ENCODE measurements at regions not wholly inside any gene's neighbourhood (a gene's known extent, or its start where the extent isn't known, plus 50 kb on each side); places are given as distances from the start of the nearest gene placed in this dataset.

GRCh38 chr12:13425766-13426165 is 229.2 kb downstream of the EMP1 start:
- no peaks in the 10 kb centered on the region for H3K27me3 ChIP-seq
- H3K27ac ChIP-seq: no peak overlapping the region
- no peak for DNase-seq
- TF ChIP-seq, protein P1, sequence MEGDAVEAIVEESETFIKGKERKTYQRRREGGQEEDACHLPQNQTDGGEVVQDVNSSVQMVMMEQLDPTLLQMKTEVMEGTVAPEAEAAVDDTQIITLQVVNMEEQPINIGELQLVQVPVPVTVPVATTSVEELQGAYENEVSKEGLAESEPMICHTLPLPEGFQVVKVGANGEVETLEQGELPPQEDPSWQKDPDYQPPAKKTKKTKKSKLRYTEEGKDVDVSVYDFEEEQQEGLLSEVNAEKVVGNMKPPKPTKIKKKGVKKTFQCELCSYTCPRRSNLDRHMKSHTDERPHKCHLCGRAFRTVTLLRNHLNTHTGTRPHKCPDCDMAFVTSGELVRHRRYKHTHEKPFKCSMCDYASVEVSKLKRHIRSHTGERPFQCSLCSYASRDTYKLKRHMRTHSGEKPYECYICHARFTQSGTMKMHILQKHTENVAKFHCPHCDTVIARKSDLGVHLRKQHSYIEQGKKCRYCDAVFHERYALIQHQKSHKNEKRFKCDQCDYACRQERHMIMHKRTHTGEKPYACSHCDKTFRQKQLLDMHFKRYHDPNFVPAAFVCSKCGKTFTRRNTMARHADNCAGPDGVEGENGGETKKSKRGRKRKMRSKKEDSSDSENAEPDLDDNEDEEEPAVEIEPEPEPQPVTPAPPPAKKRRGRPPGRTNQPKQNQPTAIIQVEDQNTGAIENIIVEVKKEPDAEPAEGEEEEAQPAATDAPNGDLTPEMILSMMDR (IDR thresholded peaks at IDR 0.05): no peak
- TF ChIP-seq POLR2A (IDR thresholded peaks at IDR 0.05): no peak
- no peaks in the 10 kb centered on the region for H3K36me3 ChIP-seq (replicated peaks in 1 of 2)
- intact Hi-C loops (cut with DNase I): no loop called here
- H3K4me3 ChIP-seq: no peak overlapping the region
- H3K9me3 ChIP-seq (replicated peaks in 1 of 3): no peaks in the 10 kb centered on the region
- H3K4me1 ChIP-seq (replicated peaks in 1 of 2): no peaks in the 10 kb centered on the region
- 35 to 79% (median 67%) methylated on average over 3 of the region's 3 CpGs for WGBS, 4 donors

DNA sequence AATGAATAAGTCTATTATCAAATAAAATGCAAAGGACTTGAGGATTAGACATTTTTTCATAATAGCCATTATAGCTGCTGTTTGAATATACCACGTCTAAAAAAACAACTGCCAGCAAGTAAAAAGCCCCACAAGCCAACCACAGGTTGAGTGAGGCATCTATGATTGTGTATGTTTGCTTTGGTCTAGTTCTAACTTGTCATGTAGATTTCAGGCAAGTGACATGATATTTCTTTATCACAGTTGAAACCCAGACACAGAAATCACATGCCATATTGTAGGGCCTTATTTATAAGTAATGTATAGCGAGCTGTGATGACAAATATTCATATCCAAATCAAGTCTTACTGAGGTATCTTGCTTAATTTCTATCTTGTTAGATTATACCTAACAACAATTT is 225.8 kb downstream of the EMP1 start:
- no peak for DNase-seq
- Histone ChIP-seq H3K9me3 (replicated peaks in 1 of 3) (no peaks in the 10 kb centered on the region), H3K27ac (no peak overlapping the region), H3K36me3 (replicated peaks in 1 of 2) (no peaks in the 10 kb centered on the region), H3K4me3 (no peak overlapping the region), H3K4me1 (replicated peaks in 1 of 2) (no peaks in the 10 kb centered on the region), H3K27me3 (no peaks in the 10 kb centered on the region)
- 79 to 97% (median 86%) methylated on average over 2 of the region's 2 CpGs for WGBS, 4 donors
- TF ChIP-seq, protein P1 (IDR thresholded peaks at IDR 0.05): no peak
- TF ChIP-seq POLR2A (IDR thresholded peaks at IDR 0.05): no peak
- intact Hi-C loops (cut with DNase I): no loop called here

GRCh38 chr12:13417516-13417915 is 221.0 kb downstream of the EMP1 start:
- TF ChIP-seq POLR2A (IDR thresholded peaks at IDR 0.05): no peak
- intact Hi-C loops (cut with DNase I): no loop called here
- no peak for DNase-seq
- H3K9me3 ChIP-seq (replicated peaks in 1 of 3): peaks cover 0 to 6% (median 0%) of the 10 kb centered on the region in 3 donors
- no peak overlapping the region for H3K27ac ChIP-seq
- no peaks in the 10 kb centered on the region for H3K27me3 ChIP-seq
- WGBS, 4 donors: 67 to 81% (median 75%) methylated on average over 2 of the region's 2 CpGs
- no peak overlapping the region for H3K4me3 ChIP-seq
- H3K4me1 ChIP-seq (replicated peaks in 1 of 2): no peaks in the 10 kb centered on the region
- H3K36me3 ChIP-seq (replicated peaks in 1 of 2): no peaks in the 10 kb centered on the region

- H3K4me3 ChIP-seq: no peak overlapping the region
- H3K27me3 ChIP-seq: no peaks in the 10 kb centered on the region
- TF ChIP-seq, protein P1 (IDR thresholded peaks at IDR 0.05): no peak
- TF ChIP-seq POLR2A (IDR thresholded peaks at IDR 0.05): no peak
- intact Hi-C loops (cut with DNase I): no loop called here
- H3K27ac ChIP-seq: no peak overlapping the region
- 80 to 90% (median 86%) methylated on average over 2 of the region's 2 CpGs for WGBS, 4 donors
- no peaks in the 10 kb centered on the region for H3K4me1 ChIP-seq (replicated peaks in 1 of 2)
- H3K36me3 ChIP-seq (replicated peaks in 1 of 2): no peaks in the 10 kb centered on the region
- no peak for DNase-seq
- H3K9me3 ChIP-seq (replicated peaks in 1 of 3): peaks cover 0 to 6% (median 0%) of the 10 kb centered on the region in 3 donors
Observed at GRCh38 chr12:13411287-13411686, 214.8 kb downstream of the EMP1 start.

DNA sequence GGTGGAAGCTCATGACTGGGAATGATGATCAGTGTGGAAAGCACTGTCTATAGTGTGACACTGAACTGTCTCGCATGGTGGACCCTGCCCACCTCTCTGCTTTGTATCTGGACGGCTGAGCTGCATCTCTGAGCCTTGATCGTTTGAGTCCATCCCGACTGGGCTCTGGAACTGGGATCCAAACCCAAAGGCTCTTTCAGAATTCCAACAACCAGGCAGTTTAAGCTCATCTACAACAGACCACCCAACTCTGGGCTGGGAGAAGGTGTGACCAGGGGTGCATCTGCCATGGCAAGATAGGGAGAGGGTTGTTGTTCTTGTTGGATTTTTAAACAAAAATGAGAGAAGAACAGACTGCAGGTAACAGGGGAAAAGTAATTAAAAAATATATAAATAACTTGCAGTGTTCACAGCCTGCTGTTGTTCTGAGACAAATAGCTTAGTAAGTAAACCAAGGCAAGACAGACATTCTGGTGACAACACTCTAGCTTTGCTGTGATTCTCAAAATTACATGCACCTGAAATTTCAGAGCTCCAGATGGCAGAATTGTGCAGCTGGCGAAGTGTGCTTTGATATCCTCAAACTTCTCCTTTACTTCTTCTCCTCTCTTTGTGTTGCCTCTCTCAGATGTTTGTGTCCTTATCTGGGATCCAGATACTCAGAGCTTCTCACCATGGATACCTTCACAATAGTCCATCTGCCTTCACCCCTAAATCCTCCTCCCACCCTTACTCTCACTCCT is 209.6 kb downstream of the EMP1 start:
- no peak for DNase-seq
- intact Hi-C loops (cut with DNase I): no loop called here
- Histone ChIP-seq H3K36me3 (replicated peaks in 1 of 2) (no peaks in the 10 kb centered on the region), H3K27ac (no peak overlapping the region), H3K4me3 (no peak overlapping the region), H3K4me1 (replicated peaks in 1 of 2) (no peaks in the 10 kb centered on the region), H3K27me3 (no peaks in the 10 kb centered on the region), H3K9me3 (replicated peaks in 1 of 3) (no peaks in the 10 kb centered on the region)
- TF ChIP-seq POLR2A (IDR thresholded peaks at IDR 0.05): no peak
- TF ChIP-seq, protein P1 (IDR thresholded peaks at IDR 0.05): no peak
- WGBS, 4 donors: 61 to 73% (median 69%) methylated on average over 5 of the region's 5 CpGs
